DMS153 treated with DMSO at 0.1 percent for 48 hours (cell line): ENCODE measurements at regions not wholly inside any gene's neighbourhood (a gene's known extent, or its start where the extent isn't known, plus 50 kb on each side); places are given as distances from the start of the nearest gene placed in this dataset.

ENCODE experiments used
- DNase-seq: peaks from one replicate; lab custom pipeline; 2025; ENCODE audit not compliant: unreplicated experiment; lab: John Stamatoyannopoulos, UW

DNA sequence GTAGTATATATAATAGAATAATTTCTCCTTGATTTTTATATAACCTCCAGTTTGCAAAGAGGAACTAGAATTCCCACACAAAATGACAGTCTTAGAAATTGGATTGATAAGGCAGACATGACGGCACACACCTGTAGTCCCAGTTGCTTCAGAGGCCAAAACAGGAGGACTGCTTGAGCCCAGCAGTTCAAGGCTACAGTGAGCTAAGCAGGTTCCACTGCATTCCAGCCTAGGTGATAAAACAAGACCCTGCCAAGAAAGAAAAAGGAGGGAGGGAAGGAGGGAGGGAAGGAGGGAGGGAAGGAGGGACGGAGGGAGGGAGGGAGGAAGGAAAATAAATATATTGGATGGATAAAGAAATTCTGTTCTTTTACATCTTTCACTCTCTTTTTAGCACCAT is 77.6 kb upstream of the SASH1 start:
- DNase-seq = no peak

DNA sequence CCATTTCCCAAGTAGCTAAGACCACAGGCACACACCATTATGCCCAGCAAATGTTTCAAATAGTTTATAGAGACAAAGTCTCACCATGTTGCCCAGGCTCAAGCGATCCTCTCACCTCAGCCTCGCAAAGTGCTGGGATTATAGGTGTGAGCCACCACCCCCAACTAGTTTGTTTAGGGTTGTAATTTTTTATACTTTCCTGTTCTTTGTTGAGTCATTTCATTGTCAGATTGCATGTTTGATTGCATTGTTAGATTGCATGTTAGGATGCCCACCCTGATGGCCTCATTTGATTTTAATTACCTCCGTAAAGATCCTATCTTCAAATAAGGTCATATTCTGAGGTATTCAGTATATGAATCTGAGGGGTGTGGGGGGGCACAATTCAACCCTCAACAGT is 73.3 kb upstream of the SASH1 start:
- DNase-seq = no peak

DNA sequence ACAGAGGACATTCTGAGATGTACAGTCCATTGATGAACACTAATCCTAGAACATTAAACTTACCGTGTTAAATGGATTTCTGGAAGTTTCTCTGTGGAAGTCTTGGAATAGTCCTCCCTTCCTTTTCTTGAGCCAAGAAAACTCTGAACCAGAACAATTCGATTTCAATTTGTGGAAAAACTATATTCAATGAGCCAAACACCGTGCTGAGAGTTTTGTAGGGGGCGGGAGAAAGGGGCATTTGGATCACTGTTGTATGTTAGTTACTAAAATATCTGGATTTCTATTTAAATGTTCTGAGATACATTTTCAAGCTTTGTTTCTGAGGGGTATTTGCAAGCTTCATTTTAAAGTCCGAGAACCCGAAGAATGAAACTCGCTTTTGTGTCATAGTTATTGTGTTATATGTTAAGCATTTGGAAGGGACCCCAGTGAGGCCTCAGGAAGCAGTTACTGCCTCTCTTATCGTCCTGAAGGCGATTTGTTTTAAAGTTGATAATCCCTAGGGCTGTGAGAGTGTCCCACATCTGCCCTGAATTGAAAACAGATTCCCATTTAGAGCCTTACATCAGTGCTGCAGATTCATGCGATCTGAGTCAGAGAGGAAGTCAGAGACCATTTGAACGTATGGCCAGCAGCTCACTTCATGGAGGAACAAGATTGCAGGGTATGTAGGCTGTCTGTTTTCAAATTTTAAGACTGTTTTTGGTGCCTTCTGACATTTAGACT is 70.8 kb upstream of the SASH1 start:
- no peak for DNase-seq

DNA sequence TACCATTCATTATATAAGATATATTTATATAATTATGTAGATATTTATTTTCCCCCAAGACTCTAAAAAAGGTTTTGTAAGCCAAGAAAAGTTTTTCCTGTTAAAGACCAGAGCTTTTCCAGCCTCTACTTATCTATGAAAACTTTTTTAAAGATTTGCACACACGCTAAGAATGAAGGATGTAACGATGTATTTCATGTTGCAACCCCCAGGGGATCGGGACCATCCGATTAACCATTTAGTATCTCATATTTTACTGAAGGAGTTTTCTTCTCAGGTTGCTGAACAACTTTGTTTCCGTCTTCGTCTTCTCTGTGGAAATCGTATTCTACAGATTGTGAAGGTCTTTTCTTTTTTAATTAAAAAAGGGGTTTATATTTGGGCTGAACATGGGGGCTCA is 70.0 kb upstream of the SASH1 start:
- no peak for DNase-seq

DNA sequence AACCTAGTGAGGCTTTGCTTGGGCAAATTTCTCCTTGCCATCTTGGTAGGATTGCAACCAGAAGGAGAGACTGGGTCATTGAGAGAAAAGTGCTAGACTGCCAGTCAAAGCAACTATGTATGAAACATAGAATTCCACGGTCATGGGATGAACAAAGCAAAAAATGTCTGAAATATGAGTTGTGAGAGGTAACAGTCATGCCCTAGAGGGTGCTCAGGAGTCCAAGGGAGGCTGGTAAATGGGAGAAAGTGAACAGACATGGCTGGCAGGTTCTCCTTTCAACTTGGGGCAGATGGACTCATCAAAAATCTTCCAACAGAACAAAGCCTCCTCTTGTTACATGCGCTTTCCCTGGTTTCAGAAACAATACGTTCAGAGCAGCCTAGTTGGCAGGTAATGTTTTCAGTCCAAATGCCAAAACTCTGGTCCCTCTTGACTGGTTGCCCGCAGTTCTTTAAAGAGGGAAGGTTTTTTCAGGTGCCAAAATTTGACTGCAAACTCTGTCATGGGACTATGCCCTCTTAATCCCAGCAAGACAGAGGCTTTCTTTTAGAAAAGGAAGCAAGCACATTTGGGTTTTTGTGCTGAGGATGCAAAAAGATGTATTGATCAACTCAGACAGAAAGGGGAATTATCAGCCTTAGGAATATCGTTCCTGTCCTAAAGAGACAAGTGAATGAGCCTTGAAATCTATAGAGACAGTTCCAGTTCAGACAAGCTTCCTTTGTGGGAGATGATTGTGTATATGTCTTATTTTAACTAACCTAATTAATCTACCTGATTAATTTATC is 68.5 kb upstream of the SASH1 start:
- no peak for DNase-seq

DNA sequence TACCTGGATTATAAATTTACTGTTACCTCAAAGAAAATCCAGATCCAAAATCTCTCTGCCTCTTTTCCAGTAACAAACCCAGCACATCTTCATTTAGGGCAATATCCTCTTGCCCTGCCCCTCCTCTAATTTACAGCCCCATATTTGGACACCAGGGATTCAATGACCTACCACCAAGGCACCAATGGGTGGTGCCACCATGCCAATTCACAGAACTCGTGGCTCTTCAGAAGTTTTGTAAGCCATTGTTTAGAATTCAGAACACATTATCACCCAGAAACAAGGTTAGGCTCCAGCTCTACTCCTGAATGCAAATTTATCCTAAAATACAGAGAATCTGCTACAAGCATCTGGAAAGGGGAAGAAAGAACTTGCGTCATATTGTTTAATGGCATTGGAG is 67.8 kb upstream of the SASH1 start:
- no peak for DNase-seq

DNA sequence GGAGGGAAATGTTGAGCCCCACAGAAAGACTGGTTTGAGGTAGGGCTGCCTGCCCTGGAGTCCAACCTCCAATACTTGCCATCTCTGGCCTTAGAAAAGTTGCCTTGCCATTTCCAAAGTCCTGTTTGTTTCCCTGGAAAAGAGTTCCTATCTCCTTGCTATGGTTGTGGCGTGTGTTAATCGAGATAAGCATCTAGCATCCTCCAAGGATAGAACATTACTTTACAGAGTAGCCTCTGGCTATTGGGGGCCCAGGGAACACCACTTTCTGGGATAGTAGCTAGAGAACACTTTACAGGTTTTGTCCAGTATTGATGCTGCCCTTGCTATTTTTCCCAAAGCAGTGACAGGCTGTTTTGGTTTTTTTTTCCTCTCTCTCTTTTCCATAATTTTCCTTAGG is 57.4 kb upstream of the SASH1 start:
- DNase-seq = no peak

DNA sequence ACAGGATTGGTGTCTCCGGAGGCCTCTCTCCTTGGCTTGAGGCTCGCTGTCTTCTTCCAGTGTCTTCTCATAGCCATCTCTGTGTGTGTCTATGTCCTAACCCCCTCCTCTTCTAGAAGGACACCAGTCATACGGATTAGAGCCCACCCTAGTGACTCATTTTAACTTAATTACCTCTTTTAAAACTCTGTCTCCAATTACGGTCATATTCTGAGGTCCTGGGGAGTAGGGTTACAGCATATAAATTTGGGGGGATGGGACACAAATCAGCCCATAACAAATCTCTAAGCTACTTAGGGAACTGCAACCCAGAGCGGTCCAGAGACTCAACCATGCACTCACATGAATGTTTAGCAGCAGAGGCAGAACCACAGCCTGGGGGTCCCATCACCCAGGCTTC is 56.1 kb upstream of the SASH1 start:
- no peak for DNase-seq

DNA sequence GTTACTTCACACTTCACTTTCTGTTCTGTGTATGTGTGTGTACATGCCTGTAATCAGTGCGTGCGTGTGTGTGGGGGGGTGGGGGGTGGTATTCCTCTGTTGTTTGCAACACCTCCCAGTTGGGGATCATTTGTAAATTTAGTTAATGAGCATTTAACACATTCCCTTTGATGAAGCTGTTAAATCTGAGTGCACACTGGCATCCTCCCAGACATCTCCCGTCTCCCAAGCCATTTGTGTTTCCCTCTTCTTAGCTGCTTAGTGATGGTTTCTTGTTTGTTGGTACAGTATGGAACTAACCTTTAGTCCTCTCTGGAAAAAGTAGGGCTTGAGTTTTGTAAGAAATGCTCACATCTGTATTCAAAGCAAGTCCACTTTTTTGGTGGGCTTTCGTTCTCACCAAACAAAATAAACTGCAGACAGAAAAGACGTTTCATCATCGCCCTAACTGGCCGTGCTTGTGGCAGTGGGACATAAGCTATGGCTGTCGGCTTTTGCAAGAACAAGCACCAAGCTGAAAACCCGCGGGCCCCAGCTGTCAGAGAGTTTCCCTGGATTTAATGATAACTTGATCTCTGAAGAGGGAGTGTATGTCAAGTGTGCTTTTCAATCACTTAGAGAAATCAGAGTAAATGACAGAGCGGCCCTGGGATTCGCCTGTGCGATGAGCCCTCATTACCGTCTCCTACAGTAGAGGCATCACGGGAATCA is 54.9 kb upstream of the SASH1 start:
- DNase-seq = no peak

DNA sequence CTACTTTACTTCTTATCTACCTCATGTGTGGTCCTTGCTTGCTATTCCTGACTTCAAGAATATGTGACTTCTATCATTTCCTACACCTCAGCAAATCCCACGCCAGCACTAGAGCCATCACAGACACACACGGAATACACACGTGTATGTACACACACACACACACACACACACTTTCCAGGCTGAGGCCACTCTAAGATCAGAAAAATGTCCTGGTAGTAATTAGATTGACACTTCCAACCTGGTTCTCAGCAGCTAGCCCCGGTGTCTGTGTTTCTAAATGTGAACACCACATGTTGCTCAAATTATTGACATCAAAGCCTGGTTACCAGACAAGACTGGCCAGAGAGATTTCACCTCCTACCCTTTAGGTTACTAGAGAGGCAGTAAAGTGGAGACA is 54.1 kb upstream of the SASH1 start:
- no peak for DNase-seq

DNA sequence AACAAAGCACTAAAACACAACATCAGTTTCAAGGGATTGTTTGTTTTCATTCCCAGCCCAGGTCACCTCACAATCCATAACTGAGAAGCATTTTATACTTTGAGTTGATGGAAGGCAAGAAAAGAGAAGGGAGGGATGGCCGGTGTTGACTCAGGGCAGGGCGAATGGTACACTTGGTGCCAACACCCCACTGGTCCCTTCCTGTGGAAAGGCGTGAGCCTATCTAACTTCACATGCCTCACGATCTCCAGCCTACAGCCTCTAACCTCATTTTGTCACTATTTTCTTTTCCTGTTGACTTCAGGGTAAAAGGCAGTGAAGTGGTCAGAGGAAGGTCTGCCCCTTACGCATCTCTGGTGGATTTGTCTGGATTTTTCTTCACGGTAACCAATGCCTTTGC is 53.5 kb upstream of the SASH1 start:
- no peak for DNase-seq

DNA sequence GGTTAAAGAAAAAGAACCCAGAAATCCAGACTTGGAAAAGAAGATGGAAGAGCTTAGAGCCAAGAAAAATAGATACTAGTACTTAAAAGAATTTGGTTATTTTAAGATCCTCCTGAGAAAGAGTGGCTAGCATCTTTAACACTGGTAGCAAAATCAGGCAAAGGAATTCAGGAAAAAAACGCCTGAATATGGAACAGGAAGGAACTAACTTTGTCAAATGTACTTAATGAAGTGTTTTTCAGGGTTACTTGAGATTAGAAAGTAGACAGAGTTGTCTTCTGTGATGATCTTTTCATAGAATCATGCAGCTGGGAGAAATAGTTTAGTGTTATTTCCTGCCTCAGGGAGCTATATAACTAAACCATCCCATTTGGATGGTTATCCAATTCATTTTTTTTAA is 50.8 kb upstream of the SASH1 start:
- no peak for DNase-seq
